Caki2 (cell line): ENCODE measurements at regions not wholly inside any gene's neighbourhood (a gene's known extent, or its start where the extent isn't known, plus 50 kb on each side); places are given as distances from the start of the nearest gene placed in this dataset.

Experiments used
- DNase-seq: peaks from one replicate; pipeline ENCODE4 v3.0.0-alpha.2; 2015; ENCODE audit warnings: low read depth
- in situ Hi-C: cut with HindIII; loops from 2 replicates; pipeline ENCODE4 v1.10.0; 2016; ENCODE audit warnings: low sequenced_read_pairs, low pct_unique_long_range_greater_than_20kb, mixed read lengths

DNA sequence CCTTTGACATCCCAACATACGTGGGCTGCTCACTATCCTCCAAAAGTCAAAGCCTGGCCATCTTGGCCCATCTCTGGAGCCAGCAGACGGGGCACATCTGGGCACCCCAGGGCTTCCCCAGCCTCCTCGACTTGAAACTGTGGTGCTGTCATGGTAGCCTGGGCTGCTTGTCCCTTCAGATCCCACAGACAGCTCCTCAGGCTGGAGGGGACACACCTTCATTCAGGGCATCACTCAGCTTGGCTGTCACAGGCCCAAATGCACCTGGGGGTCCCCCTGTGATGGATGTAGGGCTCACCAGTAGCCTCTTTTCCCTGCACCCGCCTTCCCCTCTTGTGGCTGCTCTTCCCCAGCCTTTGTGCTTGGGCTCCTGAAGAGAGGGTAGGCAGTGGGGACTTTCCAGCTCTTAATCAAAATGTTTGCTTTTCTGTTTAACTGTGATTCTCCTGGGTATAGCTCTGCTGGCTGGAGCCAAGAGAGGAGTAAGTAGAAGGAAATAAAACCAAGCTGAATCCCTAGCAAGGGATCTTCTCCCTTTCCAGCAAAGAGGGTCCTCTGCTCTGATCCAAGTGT, 92.3 kb downstream of the GYPC start:
- DNase-seq: no peak
- in situ Hi-C loops: no loop called here

DNA sequence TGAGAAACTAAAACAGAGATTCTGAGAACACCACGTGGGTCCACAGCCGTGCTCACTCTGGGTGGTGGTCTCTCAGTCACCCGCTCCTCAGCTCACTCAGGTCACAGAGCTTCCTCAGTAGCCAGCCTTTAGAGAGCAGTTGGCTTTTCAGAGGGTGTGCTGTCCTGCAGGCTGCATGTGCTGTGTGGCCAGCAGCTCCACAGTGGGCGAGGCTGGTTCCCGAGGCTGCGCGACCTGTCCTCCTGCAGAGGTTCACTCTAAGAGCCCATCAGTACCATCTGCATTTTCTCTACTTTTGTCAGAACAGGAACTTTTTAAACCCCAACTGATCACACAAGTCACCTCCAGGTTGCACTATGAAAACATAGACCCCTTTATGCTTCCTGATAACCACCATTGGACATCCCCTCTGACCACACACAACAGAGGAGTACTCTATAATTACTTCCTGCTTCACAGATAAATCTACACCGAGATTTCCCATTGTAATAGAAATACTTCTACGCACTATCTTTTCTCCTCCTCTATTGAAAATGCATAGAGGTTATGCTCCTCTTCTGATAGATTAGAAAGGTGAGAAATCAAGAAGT, 93.1 kb downstream of the GYPC start:
- no peak for DNase-seq
- in situ Hi-C loops: no loop called here

DNA sequence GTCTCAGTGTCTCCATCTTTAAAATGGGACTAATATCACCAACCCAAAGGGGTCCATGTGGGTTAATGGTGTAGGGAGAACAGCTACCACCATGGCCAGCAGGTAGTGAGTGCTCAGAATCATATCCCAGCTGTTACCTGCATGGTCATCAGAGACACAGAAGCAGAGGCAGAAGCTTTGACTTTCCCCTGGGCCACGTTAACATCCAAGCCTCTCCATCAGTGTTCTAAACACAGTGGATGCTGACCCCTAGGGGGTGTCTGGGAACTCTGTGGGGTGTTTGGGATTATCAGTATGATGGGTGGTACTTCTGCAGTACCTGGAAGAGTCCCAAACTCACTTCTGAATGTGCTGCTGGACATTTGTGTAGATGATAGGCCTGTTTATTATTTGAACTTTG, 93.6 kb downstream of the GYPC start:
- in situ Hi-C loops: no loop called here
- DNase-seq: no peak

DNA sequence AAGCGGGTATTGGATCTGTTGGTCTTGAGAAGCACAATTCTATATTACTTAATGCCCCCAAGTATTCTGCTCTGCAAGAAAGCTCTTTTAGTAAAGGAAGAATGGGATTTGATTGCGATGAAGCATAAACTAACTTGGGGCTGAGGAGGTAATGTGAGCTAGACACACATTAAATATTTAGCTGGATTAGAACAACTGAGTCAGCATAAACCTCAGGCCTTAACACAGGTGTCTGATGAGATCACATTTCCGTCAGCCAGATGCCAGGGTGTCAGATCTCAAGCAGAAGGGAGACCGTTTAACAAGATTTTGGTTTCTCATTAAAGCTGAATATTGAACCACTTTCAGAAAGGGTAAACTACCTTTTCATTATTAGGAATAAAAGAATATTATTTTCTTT, 94.5 kb downstream of the GYPC start:
- no peak for DNase-seq
- in situ Hi-C loops: no loop called here

DNA sequence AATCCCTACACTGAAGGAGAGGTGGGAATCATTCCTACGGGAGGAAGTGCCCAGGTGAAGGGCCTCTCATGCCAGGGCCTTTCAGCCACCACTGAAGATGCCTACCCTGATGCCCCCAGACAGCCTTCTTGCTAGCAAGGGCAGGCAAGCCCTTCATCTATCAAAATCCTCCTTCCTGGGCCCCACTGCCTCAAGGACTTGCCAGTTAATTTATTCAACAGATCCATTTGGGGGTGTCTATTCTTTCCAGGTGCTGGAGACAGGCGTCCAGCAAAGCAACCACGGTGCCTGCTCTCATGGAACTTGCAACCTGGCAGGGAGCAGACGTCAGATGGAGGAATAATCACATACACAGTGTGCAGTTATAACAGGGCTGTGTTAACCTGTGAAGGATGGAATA, 95.5 kb downstream of the GYPC start:
- in situ Hi-C loops: no loop called here
- DNase-seq: no peak

DNA sequence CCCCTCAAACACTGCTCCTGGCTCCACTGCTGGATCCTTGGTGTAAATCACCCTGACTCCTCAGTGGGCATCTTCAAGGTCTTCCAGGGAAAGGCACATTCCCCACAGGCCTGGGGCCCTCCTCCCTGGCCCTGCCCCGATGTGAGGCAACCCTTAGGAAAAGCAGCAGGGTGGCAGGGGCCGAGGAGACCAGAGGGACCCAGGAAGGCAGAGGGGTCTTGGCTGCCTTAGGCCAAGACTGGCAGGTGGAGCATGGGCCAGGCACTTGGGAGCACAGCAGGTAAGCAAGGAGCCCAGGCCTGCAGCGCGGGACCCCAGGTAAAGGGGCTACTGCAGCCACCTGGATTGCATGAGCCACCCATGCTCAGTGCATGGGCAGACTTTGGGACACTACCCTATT, 96.9 kb downstream of the GYPC start:
- in situ Hi-C loops: no loop called here
- no peak for DNase-seq

DNA sequence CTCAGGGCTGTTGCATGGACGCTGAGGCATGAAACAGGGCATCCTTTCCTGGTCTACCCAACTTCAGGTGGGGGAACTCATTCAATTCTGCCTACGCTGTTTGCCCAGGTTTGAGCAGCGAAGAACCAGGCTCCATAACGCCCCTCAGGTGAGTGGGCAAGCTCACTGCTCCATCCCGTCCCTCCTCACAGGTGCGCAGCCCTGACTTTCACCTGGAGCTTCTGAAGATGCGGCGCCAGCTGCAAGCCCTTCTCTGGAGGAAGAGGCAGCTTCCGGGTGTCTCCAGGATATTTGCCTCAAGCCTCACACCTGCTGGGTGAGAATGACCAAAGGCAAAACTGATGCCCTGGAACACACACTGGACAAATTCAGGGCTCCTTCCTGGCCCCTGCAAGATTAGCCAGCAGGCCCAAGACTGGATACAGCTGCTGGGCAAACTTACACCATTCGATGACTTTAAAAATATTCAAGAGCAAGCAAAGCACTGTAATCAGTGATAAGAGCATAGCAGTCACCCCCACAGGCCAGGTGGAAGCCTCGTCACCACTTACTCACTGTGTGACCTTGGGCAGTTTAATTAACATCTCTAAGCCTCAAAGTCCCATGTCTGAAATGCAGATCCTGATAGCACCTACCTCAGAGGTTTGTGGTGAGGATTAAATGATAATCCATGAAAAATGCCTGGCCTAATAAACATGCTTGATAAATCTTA, 97.7 kb downstream of the GYPC start:
- no peak for DNase-seq
- in situ Hi-C loops: no loop called here

DNA sequence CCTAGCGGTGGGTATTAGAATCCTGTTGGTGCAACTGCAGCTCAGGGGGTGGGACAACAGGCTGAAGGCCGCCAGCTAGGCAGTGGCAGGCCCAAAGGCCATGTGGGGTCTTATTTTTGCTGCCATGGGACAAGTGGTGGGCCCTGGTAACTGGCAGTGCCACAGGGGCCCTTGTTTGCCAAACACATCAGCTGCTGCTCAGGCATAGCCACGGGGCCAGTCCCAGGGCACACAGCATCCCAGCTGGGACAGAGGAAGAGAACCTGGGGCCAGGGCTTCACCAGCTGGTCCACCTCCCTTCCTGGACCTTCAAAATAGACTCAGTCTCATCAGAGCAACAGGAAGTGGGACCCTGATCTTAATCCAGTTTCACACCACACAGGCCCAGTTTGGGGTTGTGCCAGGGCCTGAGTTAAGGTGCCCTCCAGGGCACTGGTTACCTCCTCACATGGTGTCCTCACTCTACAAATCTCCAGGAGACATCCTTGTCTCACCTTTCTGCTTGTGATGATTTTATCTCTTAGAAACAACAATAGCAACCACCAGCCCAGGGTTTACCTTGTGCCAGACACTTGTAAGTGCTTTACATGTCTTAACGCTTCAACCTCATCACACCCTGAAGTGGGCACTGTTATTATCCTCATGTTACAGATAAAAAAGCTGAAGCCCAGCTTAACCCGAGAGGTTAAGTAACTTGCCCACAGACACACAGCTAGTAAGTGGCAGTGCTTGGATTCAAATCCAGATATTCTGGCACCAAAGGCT, 98.5 kb downstream of the GYPC start:
- DNase-seq: no peak
- in situ Hi-C loops: no loop called here

DNA sequence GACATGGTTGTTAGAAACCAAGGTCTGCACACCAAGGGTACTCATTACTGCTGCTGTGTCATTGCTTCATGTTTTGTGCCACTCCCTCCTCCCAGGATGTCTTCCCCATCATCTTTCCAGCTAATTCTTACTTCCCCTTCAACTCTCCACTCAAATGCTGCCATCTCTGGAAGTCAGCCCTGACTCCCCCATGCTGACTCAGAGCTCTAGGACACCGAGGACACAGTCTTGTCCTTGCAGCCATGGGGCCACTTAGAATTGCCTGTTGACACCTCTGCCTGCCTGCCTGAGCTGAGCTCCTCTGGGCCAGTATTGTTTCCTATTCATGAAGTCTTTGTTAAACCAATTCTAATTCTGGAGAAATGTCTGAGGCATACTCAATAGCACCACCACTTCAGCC, 100.2 kb downstream of the GYPC start:
- in situ Hi-C loops: no loop called here

DNA sequence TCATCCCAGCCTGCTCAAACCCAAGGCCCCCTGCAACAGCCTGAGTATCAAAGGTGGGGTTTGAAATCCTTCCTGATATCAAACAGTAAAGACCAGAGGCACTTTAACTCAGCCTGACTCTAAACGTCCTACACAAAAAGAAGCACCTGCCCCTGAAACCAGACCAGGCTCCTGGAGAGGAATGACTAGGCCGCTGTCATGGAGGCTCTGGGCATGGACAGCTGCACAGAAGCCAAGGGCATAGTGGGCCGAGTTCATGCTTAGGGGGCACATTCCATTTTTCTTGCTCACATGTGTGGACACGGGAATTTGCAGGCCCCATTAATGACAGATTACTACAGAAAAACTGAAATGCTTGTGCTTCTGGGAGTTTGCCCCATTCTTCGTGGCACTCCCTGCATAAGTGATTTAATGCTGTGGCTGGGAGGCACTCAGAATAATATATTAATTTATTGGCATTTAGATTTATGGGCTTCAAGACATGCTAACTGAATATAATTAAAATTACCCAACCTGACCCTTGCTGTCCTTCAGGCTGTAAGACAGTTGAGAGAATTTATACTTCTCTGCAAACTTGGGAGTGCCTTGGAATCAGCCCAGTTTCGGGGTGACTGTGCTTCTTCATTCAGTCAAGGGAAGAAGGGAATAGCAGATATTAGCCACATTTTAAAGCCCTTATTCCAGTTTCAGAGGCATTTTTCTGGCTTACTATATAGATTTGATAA, 105.5 kb downstream of the GYPC start:
- in situ Hi-C loops: no loop called here

More for the DNA sequence above, 100.2 kb downstream of the GYPC start:
- no peak for DNase-seq

DNA sequence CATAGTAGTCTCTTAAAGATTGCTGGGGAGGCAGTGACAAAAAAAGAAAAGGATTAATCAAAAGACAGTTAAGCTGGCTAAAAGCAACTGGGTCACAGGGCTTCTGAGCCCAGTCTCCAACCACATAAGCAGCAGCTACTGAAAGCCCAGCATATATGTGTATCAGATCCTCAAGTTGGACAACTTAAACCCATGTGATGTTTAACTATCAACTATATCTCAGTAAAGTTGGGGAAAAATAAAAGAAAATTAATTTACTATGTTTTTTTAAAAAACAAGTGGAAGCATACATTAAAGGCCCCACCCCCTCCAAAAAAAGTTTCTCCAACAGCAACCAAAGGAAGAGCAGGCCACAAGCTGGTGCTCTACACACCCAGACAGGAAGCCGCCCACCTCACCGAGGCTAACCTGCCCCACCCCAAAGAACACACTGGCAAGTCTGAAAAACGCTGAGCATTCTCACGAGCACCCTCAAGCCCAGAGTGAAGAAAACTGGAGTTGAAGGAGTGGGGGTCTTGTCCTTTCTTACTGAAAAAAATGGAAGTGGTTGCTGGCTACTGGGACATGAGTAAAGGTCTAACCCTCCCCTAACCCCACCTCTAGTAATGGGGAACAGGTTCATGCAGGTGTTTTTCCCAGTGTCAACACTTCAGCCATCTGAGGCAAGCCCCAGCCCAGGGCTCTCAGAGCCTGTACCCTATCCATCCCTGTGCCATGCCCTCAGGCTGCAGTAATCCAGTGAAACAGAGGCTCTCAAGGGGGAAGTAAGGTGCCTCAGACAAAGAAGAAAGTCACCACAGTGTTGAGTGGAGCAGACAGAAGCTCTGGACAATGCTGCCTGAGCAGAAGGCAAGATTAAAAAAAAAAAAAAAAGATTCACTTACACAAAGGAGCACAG, 106.3 kb downstream of the GYPC start:
- DNase-seq: no peak
- in situ Hi-C loops: no loop called here

More for the DNA sequence above, 105.5 kb downstream of the GYPC start:
- DNase-seq: no peak

DNA sequence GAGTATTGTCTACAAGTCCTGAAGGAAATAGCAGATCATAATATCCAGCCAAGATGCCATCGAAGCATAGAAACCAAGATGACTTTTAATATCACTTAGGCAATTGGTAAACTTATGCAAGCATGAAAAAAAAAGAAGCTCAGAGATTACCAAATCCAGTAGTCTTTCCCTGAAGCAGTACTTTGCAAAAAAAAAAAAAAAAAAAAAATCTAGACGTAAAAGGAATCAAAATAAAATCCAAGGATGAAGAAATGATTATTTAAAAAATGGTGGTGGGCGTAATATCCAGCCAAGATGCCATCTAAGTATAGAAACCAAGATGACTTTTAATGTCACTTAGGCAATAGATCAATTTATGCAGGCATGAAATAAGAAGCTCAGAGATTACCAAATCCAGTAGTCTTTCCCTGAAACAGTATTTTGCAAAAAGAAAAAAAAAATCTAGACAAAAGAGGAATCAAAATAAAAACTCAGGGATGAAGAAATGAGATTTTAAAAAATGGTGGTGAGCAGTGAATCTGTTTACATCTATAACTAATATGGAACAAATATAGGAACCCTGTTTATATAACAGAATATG, 108.8 kb downstream of the GYPC start:
- no peak for DNase-seq
- in situ Hi-C loops: no loop called here

DNA sequence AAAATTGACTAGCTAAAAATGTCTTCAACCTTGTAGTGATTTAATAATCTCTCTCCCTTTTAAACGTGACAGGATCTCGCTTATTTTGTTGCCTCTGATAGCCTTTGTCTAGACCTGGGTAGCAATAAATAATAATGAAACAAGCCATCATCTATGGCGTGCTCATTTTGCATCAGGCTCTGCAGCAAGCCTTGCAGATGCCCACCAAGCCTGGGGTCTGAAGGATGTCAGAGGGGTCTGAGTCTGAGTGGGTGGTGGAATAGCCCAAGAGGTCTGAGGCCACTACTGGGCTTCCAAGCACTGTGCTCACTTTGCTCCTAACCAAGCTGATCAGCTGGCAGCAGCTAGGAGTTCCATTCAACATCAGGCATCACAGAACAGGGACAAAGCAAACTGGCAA, 109.4 kb downstream of the GYPC start:
- in situ Hi-C loops: no loop called here
- DNase-seq: no peak

DNA sequence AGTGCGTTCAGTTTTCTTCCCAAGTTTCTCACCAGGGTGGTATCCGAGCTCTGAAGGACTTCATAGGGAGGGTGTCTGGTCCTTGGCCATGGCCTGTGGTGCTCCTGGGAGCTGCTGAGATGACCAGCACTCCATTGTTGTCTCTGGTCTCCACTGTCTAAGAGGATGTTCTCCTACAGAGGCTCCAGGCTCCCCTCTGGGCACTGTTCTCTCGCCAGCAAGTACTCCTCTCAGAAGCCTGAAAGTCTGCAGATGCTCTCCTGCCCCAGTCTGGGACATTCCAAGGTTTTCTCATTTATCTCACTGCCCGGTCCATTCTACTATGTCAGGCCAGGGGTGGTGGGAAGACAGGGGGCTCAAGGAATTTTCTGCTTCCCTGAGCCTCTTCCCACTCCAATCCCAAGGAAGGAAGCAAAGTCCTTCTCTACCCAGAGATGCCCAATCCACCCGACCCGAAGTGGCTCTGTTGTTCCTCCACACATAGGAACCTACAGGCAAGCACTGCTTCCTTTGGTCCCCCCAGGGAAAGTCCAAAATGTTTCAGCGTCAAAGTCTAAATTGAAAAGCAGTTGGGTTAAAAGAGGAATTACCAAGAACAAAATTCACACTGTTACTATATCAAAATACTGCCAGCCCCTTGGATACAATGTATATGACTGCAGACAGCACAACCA, 110.5 kb downstream of the GYPC start:
- no peak for DNase-seq
- in situ Hi-C loops: no loop called here

DNA sequence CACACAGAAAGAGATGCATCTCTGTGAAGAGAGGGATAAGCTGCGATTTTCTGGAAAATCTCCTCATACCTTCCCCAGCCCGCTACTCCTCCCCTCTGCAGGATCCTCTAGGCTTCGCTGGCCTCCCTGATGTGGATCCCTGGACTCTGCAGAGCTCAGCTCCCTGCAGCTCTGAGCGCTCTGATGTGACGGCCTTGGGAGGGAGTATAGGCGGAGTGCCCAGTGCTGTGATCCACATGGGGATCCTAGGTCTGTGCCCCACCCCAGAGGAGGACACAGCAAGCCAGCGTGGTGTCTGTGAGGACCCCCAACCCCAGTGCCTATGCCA, 111.0 kb downstream of the GYPC start:
- no peak for DNase-seq
- in situ Hi-C loops: no loop called here

DNA sequence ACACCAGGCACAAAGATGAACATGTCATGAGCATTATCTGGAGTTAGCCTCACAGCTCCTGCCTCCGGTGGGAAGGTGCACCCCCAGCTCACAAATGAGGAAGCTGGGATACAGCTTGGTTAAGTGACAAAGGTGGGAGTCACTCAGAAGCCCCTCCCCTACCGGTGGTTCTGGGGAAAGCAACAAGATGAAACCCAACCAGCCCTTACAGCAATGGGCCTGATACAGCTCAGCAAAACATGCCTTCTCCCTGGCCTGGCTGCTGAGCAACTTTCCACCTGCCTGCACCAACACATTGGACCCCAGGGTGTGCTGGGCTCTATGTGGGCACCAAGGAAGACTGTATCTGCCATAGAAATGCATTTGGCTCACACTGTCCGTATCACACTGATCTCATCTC, 113.2 kb downstream of the GYPC start:
- in situ Hi-C loops: no loop called here
- no peak for DNase-seq

DNA sequence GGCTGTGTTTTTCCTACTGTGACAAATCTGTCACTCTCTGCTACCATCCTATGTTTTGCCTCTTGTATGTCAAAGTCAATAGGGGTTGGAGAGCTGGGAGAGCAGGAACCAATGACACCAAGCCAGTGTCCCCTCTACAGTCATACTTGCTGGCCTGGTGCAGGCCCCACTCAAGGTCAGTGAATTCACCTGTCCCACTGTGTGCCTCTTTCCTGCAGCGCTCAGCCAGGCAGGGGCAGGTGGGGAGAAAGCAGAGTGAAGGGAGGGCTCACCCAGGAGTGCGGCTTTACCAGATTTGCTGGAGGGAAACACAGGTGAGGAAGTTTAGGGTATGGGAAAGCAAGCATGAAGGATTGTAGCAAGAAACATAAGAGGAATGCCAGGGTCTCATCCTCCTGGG, 114.5 kb downstream of the GYPC start:
- no peak for DNase-seq
- in situ Hi-C loops: no loop called here
